HG02852 (cell line): ENCODE measurements at regions not wholly inside any gene's neighbourhood (a gene's known extent, or its start where the extent isn't known, plus 50 kb on each side); places are given as distances from the start of the nearest gene placed in this dataset.
"Not testable (repeated sequence)": the region's sequence is repeated elsewhere in the genome, so short reads cannot be mapped to it uniquely, and the experiment has no call there.

Source experiments
- ATAC-seq: cut with Tn5 transposase; IDR thresholded peaks from one replicate; pipeline ENCODE4 v1.9.1; 2021; ENCODE audit warnings: mild to moderate bottlenecking, moderate library complexity; ENCODE audit not compliant: unreplicated experiment

- ATAC-seq, result no peak
These were observed 1147.1 kb downstream of the STIM2 start for GRCh38 chr4:28007693-28008092.

- ATAC-seq, result no peak
These were observed 1148.9 kb downstream of the STIM2 start for GRCh38 chr4:28009541-28009940.

GRCh38 chr4:28010577-28011240 lies 1150.1 kb downstream of the STIM2 start:
- ATAC-seq, result no peak

GRCh38 chr4:28014469-28014868 lies 1153.8 kb downstream of the STIM2 start:
- no peak for ATAC-seq

GRCh38 chr4:28015996-28016395 lies 1155.4 kb downstream of the STIM2 start:
- no peak for ATAC-seq

GRCh38 chr4:28038253-28038652 lies 1177.6 kb downstream of the STIM2 start:
- not testable (repeated sequence) for ATAC-seq

- ATAC-seq, result no peak
These were observed 1201.9 kb downstream of the STIM2 start for GRCh38 chr4:28062562-28062961.

- ATAC-seq, result no peak
These were observed 1213.4 kb downstream of the STIM2 start for GRCh38 chr4:28073860-28074555.

- no peak for ATAC-seq
These were observed 1214.8 kb downstream of the STIM2 start for GRCh38 chr4:28075401-28075956.

- not testable (repeated sequence) for ATAC-seq
These were observed 1216.6 kb downstream of the STIM2 start for GRCh38 chr4:28077203-28077602.

- no peak for ATAC-seq
These were observed 1222.2 kb downstream of the STIM2 start for GRCh38 chr4:28082686-28083390.

GRCh38 chr4:28092610-28093009 lies 1232.0 kb downstream of the STIM2 start:
- ATAC-seq, result no peak

- no peak for ATAC-seq
These were observed 1232.4 kb downstream of the STIM2 start for GRCh38 chr4:28093071-28093470.

- no peak for ATAC-seq
These were observed 1240.9 kb downstream of the STIM2 start for GRCh38 chr4:28101583-28101982.

- ATAC-seq, result no peak
These were observed 1244.7 kb downstream of the STIM2 start for GRCh38 chr4:28105271-28105859.

- no peak for ATAC-seq
These were observed 1245.5 kb downstream of the STIM2 start for GRCh38 chr4:28106155-28106554.

GRCh38 chr4:28109801-28110200 lies 1249.2 kb downstream of the STIM2 start:
- no peak for ATAC-seq

- ATAC-seq, result not testable (repeated sequence)
These were observed 1252.2 kb downstream of the STIM2 start for GRCh38 chr4:28112691-28113335.

GRCh38 chr4:28113586-28113985 lies 1252.9 kb downstream of the STIM2 start:
- not testable (repeated sequence) for ATAC-seq

- not testable (repeated sequence) for ATAC-seq
These were observed 1256.0 kb downstream of the STIM2 start for GRCh38 chr4:28116526-28117083.
